Caco-2 (cell line): ENCODE measurements at regions not wholly inside any gene's neighbourhood (a gene's known extent, or its start where the extent isn't known, plus 50 kb on each side); places are given as distances from the start of the nearest gene placed in this dataset.

ENCODE experiments used
- BruUV-seq: library from RNA; stranded (reverse); fragments of 400-500 nt; replicated peaks from 2 replicates; lab custom pipeline; 2021; lab: Mats Ljungman, UMichigan
- CTCF ChIA-PET: fragments of 300-600 bp; sonication (Branson Sonifier 250); formaldehyde crosslinking; loops from one replicate; lab custom pipeline; 2022; ENCODE audit warnings: antibody characterized with exemption; lab: Charles Lee
- POLR2A ChIA-PET: fragments of 300-600 bp; sonication (Branson Sonifier 250); formaldehyde crosslinking; loops from one replicate; lab custom pipeline; 2022; ENCODE audit warnings: antibody characterized with exemption; lab: Charles Lee
- DNase-seq, 2 experiments: peaks; one replicate each; pipeline versions ENCODE4 v3.0.0 to v3.0.0-alpha.2; 2020 to 2022
- H3K27me3 ChIP-seq: replicated peaks from 2 replicates; pipeline ENCODE4 v1.6.0; 2011; ENCODE audit warnings: low read length; ENCODE audit not compliant: control insufficient read depth, insufficient read depth
- H3K36me3 ChIP-seq: 2 replicates; pipeline ENCODE4 v1.5.1; 2011; ENCODE audit warnings: low read length; ENCODE audit not compliant: control insufficient read depth, insufficient read depth
- H3K4me1 ChIP-seq: fragments of 250-450 bp; sonication (Bioruptor Pico); 2 replicates; pipeline ENCODE4 v1.5.1; 2020; ENCODE audit warnings: mild to moderate bottlenecking
- H3K4me3 ChIP-seq: 2 replicates; pipeline ENCODE4 v1.5.1; 2011; ENCODE audit warnings: low read depth, mild to moderate bottlenecking, control low read depth, low read length
- H3K9me3 ChIP-seq: fragments of 250-450 bp; sonication (Bioruptor Pico); 2 replicates; pipeline ENCODE4 v1.5.1; 2020; ENCODE audit warnings: mild to moderate bottlenecking, moderate library complexity
- H3K27ac Mint-ChIP-seq: one replicate; pipeline ENCODE4 v1.8.0; 2022; ENCODE audit warnings: mixed read lengths; ENCODE audit not compliant: unreplicated experiment
- H3K27me3 Mint-ChIP-seq: one replicate; pipeline ENCODE4 v1.8.0; 2022; ENCODE audit warnings: mixed read lengths; ENCODE audit not compliant: insufficient read depth, unreplicated experiment
- H3K36me3 Mint-ChIP-seq: one replicate; pipeline ENCODE4 v1.8.0; 2022; ENCODE audit warnings: mild to moderate bottlenecking, mixed read lengths; ENCODE audit not compliant: insufficient read depth, unreplicated experiment
- H3K4me1 Mint-ChIP-seq: one replicate; pipeline ENCODE4 v1.8.0; 2022; ENCODE audit warnings: low read depth, mixed read lengths; ENCODE audit not compliant: unreplicated experiment
- H3K4me3 Mint-ChIP-seq: one replicate; pipeline ENCODE4 v1.8.0; 2022; ENCODE audit warnings: mild to moderate bottlenecking, moderate library complexity, mixed read lengths; ENCODE audit not compliant: unreplicated experiment
- H3K9me3 Mint-ChIP-seq: one replicate; pipeline ENCODE4 v1.8.0; 2022; ENCODE audit warnings: mixed read lengths; ENCODE audit not compliant: unreplicated experiment
- CTCF ChIP-seq, 2 experiments: fragments of 200-600 bp in 1 of 2; IDR thresholded peaks; 1 replicate in 1 of 2; 2 replicates in 1 of 2; pipeline versions ENCODE4 v1.5.1 to v1.8.0; 2011 to 2022; ENCODE audit warnings: antibody characterized with exemption in 1 of 2, control low read depth in 1 of 2, inconsistent platforms in 1 of 2, low read depth in 1 of 2, low read length in 1 of 2, mild to moderate bottlenecking in 1 of 2, moderate library complexity in 1 of 2; ENCODE audit not compliant: insufficient read depth in 1 of 2, severe bottlenecking in 1 of 2, unreplicated experiment in 1 of 2
- intact Hi-C: fragments of 100-400 bp; cut with micrococcal nuclease; formaldehyde crosslinking; loops from one replicate; pipeline ENCODE4 v1.10.0; 2022; ENCODE audit not compliant: unreplicated experiment

GRCh38 chr6:30820193-30820592 lies 64.1 kb upstream of the DDR1 start:
- CTCF ChIA-PET: interaction anchor here (0.6 to 1.5 kb wide), 4 partner anchors 51 to 267 kb away, joined by 3 to 9 read pairs (median 4); no protein-coding TSS in a partner anchor
- no peak overlapping the region for H3K4me3 ChIP-seq
- Mint-ChIP-seq H3K36me3 (peaks cover 13% of the 10 kb centered on the region), H3K4me3 (no peak overlapping the region), H3K4me1 (peaks cover 42% of the 10 kb centered on the region), H3K27me3 (no peaks in the 10 kb centered on the region), H3K9me3 (no peaks in the 10 kb centered on the region), H3K27ac (peak overlapping the region; percentile 5)
- no peaks in the 10 kb centered on the region for H3K36me3 ChIP-seq
- BruUV-seq: no TSS peak
- no peaks in the 10 kb centered on the region for H3K9me3 ChIP-seq
- POLR2A ChIA-PET: interaction anchor here (1.1 kb wide), 1 partner anchor 56 kb away, joined by 3 read pairs; no protein-coding TSS in a partner anchor
- DNase-seq: no peak
- intact Hi-C loops: no loop called here
- H3K4me1 ChIP-seq: peaks cover 50% of the 10 kb centered on the region
- no peak for TF ChIP-seq CTCF (IDR thresholded peaks at IDR 0.05; ENCODE audit: insufficient read depth in 1 of 2, low read depth in 1 of 2, low read length in 1 of 2, severe bottlenecking in 1 of 2, unreplicated experiment in 1 of 2)
- no peaks in the 10 kb centered on the region for H3K27me3 ChIP-seq

- H3K36me3 Mint-ChIP-seq: peaks cover 13% of the 10 kb centered on the region
- H3K36me3 ChIP-seq: no peaks in the 10 kb centered on the region
- no peaks in the 10 kb centered on the region for H3K27me3 ChIP-seq
- H3K4me3 Mint-ChIP-seq: no peak overlapping the region
- no peaks in the 10 kb centered on the region for H3K27me3 Mint-ChIP-seq
- BruUV-seq: no TSS peak
- peaks cover 50% of the 10 kb centered on the region for H3K4me1 ChIP-seq
- no peaks in the 10 kb centered on the region for H3K9me3 Mint-ChIP-seq
- peak overlapping the region; percentile 20 for H3K27ac Mint-ChIP-seq
- POLR2A ChIA-PET: interaction anchor here (1.1 kb wide), 1 partner anchor 55 kb away, joined by 3 read pairs; no protein-coding TSS in a partner anchor
- no peaks in the 10 kb centered on the region for H3K9me3 ChIP-seq
- intact Hi-C loops: no loop called here
- no peak for TF ChIP-seq CTCF (IDR thresholded peaks at IDR 0.05; ENCODE audit: insufficient read depth in 1 of 2, low read depth in 1 of 2, low read length in 1 of 2, severe bottlenecking in 1 of 2, unreplicated experiment in 1 of 2)
- CTCF ChIA-PET: interaction anchor here (0.9 to 1.4 kb wide), 2 partner anchors 76 to 268 kb away, joined by 5 to 9 read pairs; no protein-coding TSS in a partner anchor
- no peak overlapping the region for H3K4me3 ChIP-seq
- peaks cover 45% of the 10 kb centered on the region for H3K4me1 Mint-ChIP-seq
- no peak for DNase-seq
Observed at GRCh38 chr6:30819297-30819917, 64.9 kb upstream of the DDR1 start.

- no peak overlapping the region for H3K27ac Mint-ChIP-seq
- POLR2A ChIA-PET: no interaction called here
Observed at GRCh38 chr6:30818391-30818841, 65.9 kb upstream of the DDR1 start.

More at GRCh38 chr6:30818391-30818841, 65.9 kb upstream of the DDR1 start:
- intact Hi-C loops: no loop called here
- no peaks in the 10 kb centered on the region for H3K27me3 Mint-ChIP-seq
- H3K36me3 ChIP-seq: no peaks in the 10 kb centered on the region
- no peak overlapping the region for H3K4me3 Mint-ChIP-seq
- DNase-seq: no peak
- peaks cover 46% of the 10 kb centered on the region for H3K4me1 ChIP-seq
- H3K4me3 ChIP-seq: no peak overlapping the region
- TF ChIP-seq CTCF (IDR thresholded peaks at IDR 0.05; ENCODE audit: insufficient read depth in 1 of 2, low read depth in 1 of 2, low read length in 1 of 2, severe bottlenecking in 1 of 2, unreplicated experiment in 1 of 2): no peak
- CTCF ChIA-PET: no interaction called here
- no TSS peak for BruUV-seq
- H3K4me1 Mint-ChIP-seq: peaks cover 51% of the 10 kb centered on the region
- no peaks in the 10 kb centered on the region for H3K9me3 Mint-ChIP-seq
- H3K36me3 Mint-ChIP-seq: peaks cover 17% of the 10 kb centered on the region
- no peaks in the 10 kb centered on the region for H3K27me3 ChIP-seq
- no peaks in the 10 kb centered on the region for H3K9me3 ChIP-seq
